Loucy (cell line): ENCODE measurements at regions not wholly inside any gene's neighbourhood (a gene's known extent, or its start where the extent isn't known, plus 50 kb on each side); places are given as distances from the start of the nearest gene placed in this dataset.

Source experiments
- H2AFZ ChIP-seq: fragments of 200-600 bp; sonication (generic); 2 replicates; pipeline ENCODE4 v1.6.0; 2016; ENCODE audit warnings: antibody characterized with exemption, mild to moderate bottlenecking, low read length, moderate library complexity
- H3F3A ChIP-seq: fragments of 200-600 bp; 2 replicates; pipeline ENCODE4 v1.6.0; 2016; ENCODE audit warnings: antibody characterized with exemption, low read depth, mild to moderate bottlenecking
- H3K27me3 ChIP-seq: fragments of 200-600 bp; sonication (generic); 2 replicates; pipeline ENCODE4 v1.6.1; 2014; ENCODE audit warnings: low read length, mild to moderate bottlenecking; ENCODE audit not compliant: insufficient read depth, poor library complexity, severe bottlenecking
- H3K36me3 ChIP-seq: fragments of 200-600 bp; sonication (generic); 2 replicates; pipeline ENCODE4 v1.6.1; 2016; ENCODE audit warnings: low read length; ENCODE audit not compliant: insufficient read depth
- H3K4me1 ChIP-seq: fragments of 200-600 bp; sonication (generic); 2 replicates; pipeline ENCODE4 v1.5.1; 2014; ENCODE audit warnings: low read length, mild to moderate bottlenecking; ENCODE audit not compliant: insufficient read depth, poor library complexity, severe bottlenecking
- H3K4me2 ChIP-seq: fragments of 200-600 bp; sonication (generic); 2 replicates; pipeline ENCODE4 v1.6.0; 2014; ENCODE audit warnings: antibody characterized with exemption, low read length, low read depth, mild to moderate bottlenecking; ENCODE audit not compliant: poor library complexity, severe bottlenecking
- H3K4me3 ChIP-seq: fragments of 200-600 bp; sonication (generic); 2 replicates; pipeline ENCODE4 v1.5.1; 2014; ENCODE audit warnings: low read length, mild to moderate bottlenecking, mixed read lengths; ENCODE audit not compliant: poor library complexity, severe bottlenecking
- H3K79me2 ChIP-seq: fragments of 200-600 bp; sonication (generic); 2 replicates; pipeline ENCODE4 v1.6.1; 2014; ENCODE audit warnings: low read length; ENCODE audit not compliant: insufficient read depth
- H3K9ac ChIP-seq: fragments of 200-600 bp; sonication (generic); 2 replicates; pipeline ENCODE4 v1.6.0; 2014; ENCODE audit warnings: mild to moderate bottlenecking, low read depth, low read length, moderate library complexity; ENCODE audit not compliant: poor library complexity, severe bottlenecking
- H3K9me2 ChIP-seq: fragments of 200-600 bp; sonication (generic); replicated peaks from 2 replicates; pipeline ENCODE4 v1.6.1; 2016; ENCODE audit warnings: low read depth, low read length, mixed read lengths
- H3K9me3 ChIP-seq: fragments of 200-600 bp; sonication (generic); 2 replicates; pipeline ENCODE4 v1.6.1; 2014; ENCODE audit warnings: mild to moderate bottlenecking, antibody characterized with exemption, low read length, low read depth; ENCODE audit not compliant: insufficient read depth
- H4K20me1 ChIP-seq: fragments of 200-600 bp; sonication (generic); 2 replicates; pipeline ENCODE4 v1.6.0; 2014; ENCODE audit warnings: antibody characterized with exemption, low read length, mild to moderate bottlenecking; ENCODE audit not compliant: insufficient read depth, poor library complexity, severe bottlenecking
- CTCF ChIP-seq: fragments of 200-600 bp; sonication (generic); conservative IDR thresholded peaks from 2 replicates; pipeline ENCODE4 v1.5.1; 2014; ENCODE audit warnings: mild to moderate bottlenecking, antibody characterized with exemption, low read length
- EZH2phosphoT487 ChIP-seq: fragments of 200-600 bp; IDR thresholded peaks from 2 replicates; pipeline ENCODE4 v1.6.1; 2018; ENCODE audit warnings: antibody characterized with exemption, mild to moderate bottlenecking, moderate library complexity, borderline replicate concordance

GRCh38 chr10:118407026-118407425 lies 64.9 kb upstream of the FAM204A start:
- Histone ChIP-seq H3K9me3 (no peaks in the 10 kb centered on the region), H2AFZ (no peak overlapping the region), H3K27me3 (no peaks in the 10 kb centered on the region), H3K79me2 (no peaks in the 10 kb centered on the region), H3K9me2 (no peaks in the 10 kb centered on the region), H4K20me1 (no peaks in the 10 kb centered on the region), H3K4me2 (no peak overlapping the region), H3K36me3 (no peaks in the 10 kb centered on the region), H3F3A (no peaks in the 10 kb centered on the region), H3K9ac (no peak overlapping the region), H3K4me3 (no peak overlapping the region), H3K4me1 (no peaks in the 10 kb centered on the region)
- TF ChIP-seq EZH2phosphoT487 (no peak), CTCF (no peak)

- H3K9ac ChIP-seq = no peak overlapping the region
- H3K36me3 ChIP-seq = no peaks in the 10 kb centered on the region
- no peaks in the 10 kb centered on the region for H3K9me2 ChIP-seq
- no peak overlapping the region for H2AFZ ChIP-seq
- TF ChIP-seq EZH2phosphoT487 (no peak), CTCF (no peak)
- no peaks in the 10 kb centered on the region for H3K4me1 ChIP-seq
- H3K79me2 ChIP-seq = no peaks in the 10 kb centered on the region
- no peaks in the 10 kb centered on the region for H4K20me1 ChIP-seq
- no peak overlapping the region for H3K4me2 ChIP-seq
- H3K27me3 ChIP-seq = no peaks in the 10 kb centered on the region
- H3F3A ChIP-seq = no peaks in the 10 kb centered on the region
- no peaks in the 10 kb centered on the region for H3K9me3 ChIP-seq
- no peak overlapping the region for H3K4me3 ChIP-seq
Measured at GRCh38 chr10:118405928-118406327, 63.8 kb upstream of the FAM204A start.

- Histone ChIP-seq H2AFZ (no peak overlapping the region), H3K4me2 (no peak overlapping the region), H3K36me3 (no peaks in the 10 kb centered on the region), H4K20me1 (no peaks in the 10 kb centered on the region), H3K27me3 (no peaks in the 10 kb centered on the region), H3K9me3 (no peaks in the 10 kb centered on the region), H3K4me1 (no peaks in the 10 kb centered on the region), H3K4me3 (no peak overlapping the region), H3K9ac (no peak overlapping the region), H3K79me2 (no peaks in the 10 kb centered on the region), H3K9me2 (no peaks in the 10 kb centered on the region), H3F3A (no peaks in the 10 kb centered on the region)
- TF ChIP-seq CTCF (no peak), EZH2phosphoT487 (no peak)
Measured at GRCh38 chr10:118403967-118404366, 61.8 kb upstream of the FAM204A start.
